ENCODE measurements at regions not wholly inside any gene's neighbourhood (a gene's known extent, or its start where the extent isn't known, plus 50 kb on each side); places are given as distances from the start of the nearest gene placed in this dataset.
"Not testable (repeated sequence)": the region's sequence is repeated elsewhere in the genome, so short reads cannot be mapped to it uniquely, and the experiment has no call there.

- not testable (repeated sequence) for H3K27ac ChIP-seq (ENCODE audit: low read depth in 2 of 2, low read length in 1 of 2); H3K27me3 ChIP-seq (ENCODE audit: control insufficient read depth in 1 of 2, insufficient read depth in 2 of 2, low read length in 2 of 2); H3K4me1 ChIP-seq (ENCODE audit: control insufficient read depth in 2 of 2, insufficient read depth in 2 of 2, low read length in 1 of 2); H3K9me3 ChIP-seq (ENCODE audit: control insufficient read depth in 2 of 2, insufficient read depth in 1 of 2, low read depth in 1 of 2, low read length in 1 of 2); H3K36me3 ChIP-seq (ENCODE audit: control insufficient read depth in 2 of 2, insufficient read depth in 2 of 2, low read length in 1 of 2); H3K4me3 ChIP-seq (ENCODE audit: low read depth in 1 of 2, low read length in 2 of 2)
- 21 to 46% methylated on average over 10 of the region's 11 CpGs for WGBS, 2 donors
Measured at GRCh38 chr4:9670725-9671124, 110.7 kb upstream of the DRD5 start.

- 85 to 88% methylated on average over 10 of the region's 10 CpGs for WGBS, 2 donors
- not testable (repeated sequence) for H3K36me3 ChIP-seq (ENCODE audit: control insufficient read depth in 2 of 2, insufficient read depth in 2 of 2, low read length in 1 of 2); H3K27me3 ChIP-seq (ENCODE audit: control insufficient read depth in 1 of 2, insufficient read depth in 2 of 2, low read length in 2 of 2); H3K4me3 ChIP-seq (ENCODE audit: low read depth in 1 of 2, low read length in 2 of 2); H3K4me1 ChIP-seq (ENCODE audit: control insufficient read depth in 2 of 2, insufficient read depth in 2 of 2, low read length in 1 of 2); H3K9me3 ChIP-seq (ENCODE audit: control insufficient read depth in 2 of 2, insufficient read depth in 1 of 2, low read depth in 1 of 2, low read length in 1 of 2); H3K27ac ChIP-seq (ENCODE audit: low read depth in 2 of 2, low read length in 1 of 2)
Measured at GRCh38 chr4:9677357-9677756, 104.1 kb upstream of the DRD5 start.

GRCh38 chr4:9679704-9680478 lies 101.5 kb upstream of the DRD5 start:
- H3K27ac ChIP-seq (ENCODE audit: low read depth in 2 of 2, low read length in 1 of 2): no peak overlapping the region
- H3K4me3 ChIP-seq (ENCODE audit: low read depth in 1 of 2, low read length in 2 of 2): no peak overlapping the region
- no peaks in the 10 kb centered on the region for H3K36me3 ChIP-seq (ENCODE audit: control insufficient read depth in 2 of 2, insufficient read depth in 2 of 2, low read length in 1 of 2)
- no peaks in the 10 kb centered on the region for H3K9me3 ChIP-seq (ENCODE audit: control insufficient read depth in 2 of 2, insufficient read depth in 1 of 2, low read depth in 1 of 2, low read length in 1 of 2)
- H3K4me1 ChIP-seq (ENCODE audit: control insufficient read depth in 2 of 2, insufficient read depth in 2 of 2, low read length in 1 of 2): no peaks in the 10 kb centered on the region
- H3K27me3 ChIP-seq (ENCODE audit: control insufficient read depth in 1 of 2, insufficient read depth in 2 of 2, low read length in 2 of 2): no peaks in the 10 kb centered on the region
- WGBS, 2 donors: 94 to 96% methylated on average over 30 of the region's 30 CpGs

- not testable (repeated sequence) for H3K27ac ChIP-seq (ENCODE audit: low read depth in 2 of 2, low read length in 1 of 2); H3K4me3 ChIP-seq (ENCODE audit: low read depth in 1 of 2, low read length in 2 of 2); H3K27me3 ChIP-seq (ENCODE audit: control insufficient read depth in 1 of 2, insufficient read depth in 2 of 2, low read length in 2 of 2); H3K4me1 ChIP-seq (ENCODE audit: control insufficient read depth in 2 of 2, insufficient read depth in 2 of 2, low read length in 1 of 2); H3K36me3 ChIP-seq (ENCODE audit: control insufficient read depth in 2 of 2, insufficient read depth in 2 of 2, low read length in 1 of 2); H3K9me3 ChIP-seq (ENCODE audit: control insufficient read depth in 2 of 2, insufficient read depth in 1 of 2, low read depth in 1 of 2, low read length in 1 of 2)
- 73 to 86% methylated on average over 5 of the region's 5 CpGs for WGBS, 2 donors
Measured at GRCh38 chr4:9683174-9683573, 98.3 kb upstream of the DRD5 start.

- 58 to 64% methylated on average over 5 of the region's 5 CpGs for WGBS, 2 donors
- H3K27me3 ChIP-seq (ENCODE audit: control insufficient read depth in 1 of 2, insufficient read depth in 2 of 2, low read length in 2 of 2); H3K4me3 ChIP-seq (ENCODE audit: low read depth in 1 of 2, low read length in 2 of 2); H3K36me3 ChIP-seq (ENCODE audit: control insufficient read depth in 2 of 2, insufficient read depth in 2 of 2, low read length in 1 of 2); H3K4me1 ChIP-seq (ENCODE audit: control insufficient read depth in 2 of 2, insufficient read depth in 2 of 2, low read length in 1 of 2); H3K27ac ChIP-seq (ENCODE audit: low read depth in 2 of 2, low read length in 1 of 2); H3K9me3 ChIP-seq (ENCODE audit: control insufficient read depth in 2 of 2, insufficient read depth in 1 of 2, low read depth in 1 of 2, low read length in 1 of 2): not testable (repeated sequence)
Measured at GRCh38 chr4:9685016-9685415, 96.4 kb upstream of the DRD5 start.

DNA sequence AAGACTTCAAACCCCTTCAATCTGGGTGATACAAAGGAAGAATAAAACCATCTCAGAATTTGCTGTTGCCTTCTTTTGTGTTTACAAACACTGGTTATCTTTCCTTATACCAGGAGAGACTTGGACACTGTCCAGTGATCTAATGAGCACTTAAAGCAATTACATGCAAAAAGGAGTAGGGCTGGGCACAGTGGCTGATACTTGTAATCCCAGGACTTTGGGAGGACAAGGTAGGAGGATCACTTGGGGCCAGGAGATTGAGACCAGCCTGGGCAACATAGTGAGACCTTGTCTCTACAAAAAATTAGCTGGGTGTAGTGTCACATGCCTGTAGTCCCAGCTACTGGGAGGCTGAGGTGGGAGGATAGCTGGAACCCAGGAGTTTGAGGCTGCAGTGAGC lies 95.7 kb upstream of the DRD5 start:
- H3K9me3 ChIP-seq (ENCODE audit: control insufficient read depth in 2 of 2, insufficient read depth in 1 of 2, low read depth in 1 of 2, low read length in 1 of 2): no peaks in the 10 kb centered on the region
- no peak overlapping the region for H3K4me3 ChIP-seq (ENCODE audit: low read depth in 1 of 2, low read length in 2 of 2)
- no peak overlapping the region for H3K27ac ChIP-seq (ENCODE audit: low read depth in 2 of 2, low read length in 1 of 2)
- no peaks in the 10 kb centered on the region for H3K36me3 ChIP-seq (ENCODE audit: control insufficient read depth in 2 of 2, insufficient read depth in 2 of 2, low read length in 1 of 2)
- no peaks in the 10 kb centered on the region for H3K4me1 ChIP-seq (ENCODE audit: control insufficient read depth in 2 of 2, insufficient read depth in 2 of 2, low read length in 1 of 2)
- no peaks in the 10 kb centered on the region for H3K27me3 ChIP-seq (ENCODE audit: control insufficient read depth in 1 of 2, insufficient read depth in 2 of 2, low read length in 2 of 2)

- WGBS, 2 donors: 18 to 19% methylated on average over 9 of the region's 9 CpGs
- Histone ChIP-seq H3K27ac (ENCODE audit: low read depth in 2 of 2, low read length in 1 of 2) (peak overlapping the region; percentile 77 to 78), H3K4me3 (ENCODE audit: low read depth in 1 of 2, low read length in 2 of 2) (peak overlapping the region; percentile 49 to 65)
Measured at GRCh38 chr4:9690636-9691237, 90.7 kb upstream of the DRD5 start.

GRCh38 chr4:9691238-9692065 lies 90.0 kb upstream of the DRD5 start:
- Histone ChIP-seq H3K4me3 (ENCODE audit: low read depth in 1 of 2, low read length in 2 of 2) (peak overlapping the region; percentile 49 to 65), H3K9me3 (ENCODE audit: control insufficient read depth in 2 of 2, insufficient read depth in 1 of 2, low read depth in 1 of 2, low read length in 1 of 2) (no peaks in the 10 kb centered on the region), H3K36me3 (ENCODE audit: control insufficient read depth in 2 of 2, insufficient read depth in 2 of 2, low read length in 1 of 2) (no peaks in the 10 kb centered on the region), H3K27me3 (ENCODE audit: control insufficient read depth in 1 of 2, insufficient read depth in 2 of 2, low read length in 2 of 2) (no peaks in the 10 kb centered on the region), H3K4me1 (ENCODE audit: control insufficient read depth in 2 of 2, insufficient read depth in 2 of 2, low read length in 1 of 2) (peaks cover 0 to 3% of the 10 kb centered on the region in 2 donors), H3K27ac (ENCODE audit: low read depth in 2 of 2, low read length in 1 of 2) (peak overlapping the region; percentile 77 to 78)
- WGBS, 2 donors: 1% methylated on average over 48 to 56 of the region's 56 CpGs

More at GRCh38 chr4:9690636-9691237, 90.7 kb upstream of the DRD5 start:
- not testable (repeated sequence) for H3K4me1 ChIP-seq (ENCODE audit: control insufficient read depth in 2 of 2, insufficient read depth in 2 of 2, low read length in 1 of 2); H3K9me3 ChIP-seq (ENCODE audit: control insufficient read depth in 2 of 2, insufficient read depth in 1 of 2, low read depth in 1 of 2, low read length in 1 of 2); H3K27me3 ChIP-seq (ENCODE audit: control insufficient read depth in 1 of 2, insufficient read depth in 2 of 2, low read length in 2 of 2); H3K36me3 ChIP-seq (ENCODE audit: control insufficient read depth in 2 of 2, insufficient read depth in 2 of 2, low read length in 1 of 2)

GRCh38 chr4:9692791-9693491 lies 88.5 kb upstream of the DRD5 start:
- not testable (repeated sequence) for H3K27ac ChIP-seq (ENCODE audit: low read depth in 2 of 2, low read length in 1 of 2); H3K4me1 ChIP-seq (ENCODE audit: control insufficient read depth in 2 of 2, insufficient read depth in 2 of 2, low read length in 1 of 2); H3K27me3 ChIP-seq (ENCODE audit: control insufficient read depth in 1 of 2, insufficient read depth in 2 of 2, low read length in 2 of 2); H3K9me3 ChIP-seq (ENCODE audit: control insufficient read depth in 2 of 2, insufficient read depth in 1 of 2, low read depth in 1 of 2, low read length in 1 of 2); H3K4me3 ChIP-seq (ENCODE audit: low read depth in 1 of 2, low read length in 2 of 2); H3K36me3 ChIP-seq (ENCODE audit: control insufficient read depth in 2 of 2, insufficient read depth in 2 of 2, low read length in 1 of 2)
- 70% methylated on average over 5 of the region's 5 CpGs for WGBS, 2 donors

Data from esophagus (tissue), 2 donors.